Stomach smooth muscle (tissue), 2 donors: ENCODE measurements at regions not wholly inside any gene's neighbourhood (a gene's known extent, or its start where the extent isn't known, plus 50 kb on each side); places are given as distances from the start of the nearest gene placed in this dataset.

Source experiments
- H3K27ac ChIP-seq: one replicate; pipeline ENCODE4 v1.7.0; 2013; ENCODE audit warnings: mild to moderate bottlenecking, low read length, inconsistent platforms
- H3K27me3 ChIP-seq, 2 donors: one replicate each; pipeline ENCODE4 v1.7.0; 2013; ENCODE audit warnings: low read length in 2 of 2; ENCODE audit not compliant: insufficient read depth in 2 of 2, control insufficient read depth in 1 of 2
- H3K36me3 ChIP-seq, 2 donors: one replicate each; pipeline ENCODE4 v1.7.0; 2013; ENCODE audit warnings: low read length in 2 of 2; ENCODE audit not compliant: control insufficient read depth in 2 of 2, insufficient read depth in 2 of 2
- H3K4me1 ChIP-seq: one replicate; pipeline ENCODE4 v1.7.0; 2013; ENCODE audit warnings: low read length; ENCODE audit not compliant: control insufficient read depth, insufficient read depth
- H3K4me3 ChIP-seq, 2 donors: one replicate each; pipeline ENCODE4 v1.7.0; 2013; ENCODE audit warnings: low read length in 2 of 2
- H3K9ac ChIP-seq, 2 donors: one replicate each; pipeline ENCODE4 v1.7.0; 2013; ENCODE audit warnings: low read length in 2 of 2, mild to moderate bottlenecking in 1 of 2
- H3K9me3 ChIP-seq, 2 donors: one replicate each; pipeline ENCODE4 v1.7.0; 2013; ENCODE audit warnings: low read length in 2 of 2; ENCODE audit not compliant: control insufficient read depth in 2 of 2
- donor health status: healthy.
- donor health status: Pancreatic carcinoma.

GRCh38 chr2:120401275-120402066, 55.5 kb downstream of the INHBB start:
- Histone ChIP-seq H3K9me3 (no peaks in the 10 kb centered on the region), H3K4me1 (no peaks in the 10 kb centered on the region), H3K36me3 (no peaks in the 10 kb centered on the region), H3K27me3 (peaks cover 2 to 4% of the 10 kb centered on the region in 2 donors), H3K27ac (no peak overlapping the region), H3K9ac (no peak overlapping the region), H3K4me3 (no peak overlapping the region)

- no peaks in the 10 kb centered on the region for H3K36me3 ChIP-seq
- no peaks in the 10 kb centered on the region for H3K4me1 ChIP-seq
- peaks cover 2% of the 10 kb centered on the region in 2 donors for H3K27me3 ChIP-seq
- no peaks in the 10 kb centered on the region for H3K9me3 ChIP-seq
- H3K9ac ChIP-seq, result no peak overlapping the region
- H3K4me3 ChIP-seq, result no peak overlapping the region
- no peak overlapping the region for H3K27ac ChIP-seq
Observed at GRCh38 chr2:120402067-120402433, 56.1 kb downstream of the INHBB start.

GRCh38 chr2:120402508-120402907, 56.6 kb downstream of the INHBB start:
- no peaks in the 10 kb centered on the region for H3K4me1 ChIP-seq
- no peak overlapping the region for H3K4me3 ChIP-seq
- peaks cover 2% of the 10 kb centered on the region in 2 donors for H3K27me3 ChIP-seq
- H3K36me3 ChIP-seq, result no peaks in the 10 kb centered on the region
- no peak overlapping the region for H3K27ac ChIP-seq
- no peak overlapping the region for H3K9ac ChIP-seq
- H3K9me3 ChIP-seq, result no peaks in the 10 kb centered on the region

GRCh38 chr2:120403261-120403660, 57.3 kb downstream of the INHBB start:
- Histone ChIP-seq H3K9ac (no peak overlapping the region), H3K4me3 (no peak overlapping the region)

GRCh38 chr2:120403676-120404075, 57.7 kb downstream of the INHBB start:
- Histone ChIP-seq H3K9ac (no peak overlapping the region), H3K4me1 (no peaks in the 10 kb centered on the region), H3K27ac (no peak overlapping the region), H3K27me3 (peaks cover 2% of the 10 kb centered on the region in 2 donors), H3K36me3 (no peaks in the 10 kb centered on the region), H3K9me3 (no peaks in the 10 kb centered on the region), H3K4me3 (no peak overlapping the region)

More at GRCh38 chr2:120403261-120403660, 57.3 kb downstream of the INHBB start:
- Histone ChIP-seq H3K9me3 (no peaks in the 10 kb centered on the region), H3K4me1 (no peaks in the 10 kb centered on the region), H3K27me3 (peaks cover 2% of the 10 kb centered on the region in 2 donors), H3K27ac (no peak overlapping the region), H3K36me3 (no peaks in the 10 kb centered on the region)

GRCh38 chr2:120404274-120404673, 58.3 kb downstream of the INHBB start:
- no peak overlapping the region for H3K4me3 ChIP-seq
- H3K9ac ChIP-seq, result no peak overlapping the region
- no peaks in the 10 kb centered on the region for H3K4me1 ChIP-seq
- H3K36me3 ChIP-seq, result no peaks in the 10 kb centered on the region
- no peaks in the 10 kb centered on the region for H3K9me3 ChIP-seq
- no peak overlapping the region for H3K27ac ChIP-seq
- H3K27me3 ChIP-seq, result peaks cover 0 to 2% of the 10 kb centered on the region in 2 donors

GRCh38 chr2:120404941-120405758, 59.2 kb downstream of the INHBB start:
- Histone ChIP-seq H3K9ac (no peak overlapping the region), H3K4me3 (no peak overlapping the region), H3K27me3 (peaks cover 0 to 2% of the 10 kb centered on the region in 2 donors), H3K9me3 (peaks cover 3 to 4% of the 10 kb centered on the region in 2 donors), H3K36me3 (no peaks in the 10 kb centered on the region), H3K4me1 (no peaks in the 10 kb centered on the region), H3K27ac (no peak overlapping the region)

- Histone ChIP-seq H3K4me3 (no peak overlapping the region), H3K4me1 (no peaks in the 10 kb centered on the region), H3K9ac (no peak overlapping the region), H3K27ac (no peak overlapping the region), H3K36me3 (no peaks in the 10 kb centered on the region), H3K9me3 (peaks cover 3 to 5% of the 10 kb centered on the region in 2 donors), H3K27me3 (peaks cover 0 to 2% of the 10 kb centered on the region in 2 donors)
Observed at GRCh38 chr2:120405759-120406099, 59.8 kb downstream of the INHBB start.

- H3K27me3 ChIP-seq, result peaks cover 0 to 2% of the 10 kb centered on the region in 2 donors
- H3K4me1 ChIP-seq, result no peaks in the 10 kb centered on the region
- H3K27ac ChIP-seq, result no peak overlapping the region
- no peak overlapping the region for H3K4me3 ChIP-seq
- peaks cover 3 to 5% of the 10 kb centered on the region in 2 donors for H3K9me3 ChIP-seq
- H3K36me3 ChIP-seq, result no peaks in the 10 kb centered on the region
- H3K9ac ChIP-seq, result no peak overlapping the region
Observed at GRCh38 chr2:120406566-120406965, 60.6 kb downstream of the INHBB start.

- peaks cover 3 to 5% of the 10 kb centered on the region in 2 donors for H3K9me3 ChIP-seq
- no peaks in the 10 kb centered on the region for H3K27me3 ChIP-seq
- no peak overlapping the region for H3K4me3 ChIP-seq
- H3K36me3 ChIP-seq, result no peaks in the 10 kb centered on the region
- no peak overlapping the region for H3K27ac ChIP-seq
- H3K4me1 ChIP-seq, result no peaks in the 10 kb centered on the region
- H3K9ac ChIP-seq, result no peak overlapping the region
Observed at GRCh38 chr2:120410487-120410886, 64.6 kb downstream of the INHBB start.

- Histone ChIP-seq H3K36me3 (no peaks in the 10 kb centered on the region), H3K4me3 (no peak overlapping the region), H3K9me3 (peaks cover under 1 to 2% of the 10 kb centered on the region in 2 donors), H3K9ac (no peak overlapping the region), H3K27me3 (peaks cover 0 to 2% of the 10 kb centered on the region in 2 donors), H3K4me1 (no peaks in the 10 kb centered on the region), H3K27ac (no peak overlapping the region)
Observed at GRCh38 chr2:120415060-120415459, 69.1 kb downstream of the INHBB start.
